Thymus (tissue), 11 donors: ENCODE measurements at regions not wholly inside any gene's neighbourhood (a gene's known extent, or its start where the extent isn't known, plus 50 kb on each side); places are given as distances from the start of the nearest gene placed in this dataset.

Experiments used
- DNase-seq, 9 donors: peaks; one replicate each; pipeline ENCODE4 v3.0.0-alpha.2; 2013; ENCODE audit warnings: low spot score in 9 of 9, low read depth in 6 of 9, missing footprints in 1 of 9
- H3K27ac ChIP-seq, 2 donors: one replicate each; pipeline ENCODE4 v1.5.1; 2013; ENCODE audit warnings: control low read depth in 1 of 2, low read depth in 1 of 2, low read length in 1 of 2, mild to moderate bottlenecking in 1 of 2, moderate library complexity in 1 of 2
- H3K27me3 ChIP-seq, 2 donors: one replicate each; pipeline ENCODE4 v1.5.1; 2013; ENCODE audit warnings: low read length in 1 of 2; ENCODE audit not compliant: control insufficient read depth in 2 of 2, insufficient read depth in 1 of 2
- H3K36me3 ChIP-seq, 2 donors: one replicate each; pipeline ENCODE4 v1.5.1; 2013; ENCODE audit warnings: low read length in 1 of 2, mild to moderate bottlenecking in 1 of 2, moderate library complexity in 1 of 2; ENCODE audit not compliant: control insufficient read depth in 2 of 2, insufficient read depth in 2 of 2
- H3K4me1 ChIP-seq, 2 donors: one replicate each; pipeline ENCODE4 v1.5.1; 2013; ENCODE audit warnings: low read length in 2 of 2; ENCODE audit not compliant: control insufficient read depth in 2 of 2, insufficient read depth in 2 of 2
- H3K4me3 ChIP-seq, 2 donors: one replicate each; pipeline ENCODE4 v1.5.1; 2013; ENCODE audit warnings: low read length in 2 of 2, control low read depth in 1 of 2, mild to moderate bottlenecking in 1 of 2
- H3K9me3 ChIP-seq, 2 donors: one replicate each; pipeline ENCODE4 v1.5.1; 2013; ENCODE audit warnings: low read length in 1 of 2, mild to moderate bottlenecking in 1 of 2; ENCODE audit not compliant: control insufficient read depth in 2 of 2, insufficient read depth in 1 of 2
- WGBS: extraction: QIAGEN DNeasy Blood & Tissue Kit; methylation state at CpG from one replicate; pipeline ENCODE4 v1.1.7; 2013; 5-methylcytosine and 5-hydroxymethylcytosine counted together
- donor health status: healthy.

DNA sequence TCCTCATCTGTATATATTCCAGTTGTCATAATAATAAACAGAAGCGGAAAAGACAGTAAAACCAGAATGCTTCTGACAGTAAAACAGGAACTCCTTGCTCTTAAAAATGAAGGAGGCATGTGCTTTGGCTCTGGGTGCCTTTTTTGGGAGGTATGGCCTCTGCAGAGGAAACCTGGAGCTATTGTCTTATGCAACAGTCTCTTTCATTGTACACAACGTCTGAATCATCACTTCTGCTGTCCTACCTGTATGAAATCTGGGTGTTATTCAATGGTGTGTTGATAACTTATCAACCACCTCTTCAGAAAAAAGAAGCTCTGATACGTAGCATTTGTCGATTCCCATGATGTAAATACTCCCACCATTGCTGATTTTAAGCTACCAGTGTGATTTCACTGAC lies 64.8 kb downstream of the CDCA7 start:
- Histone ChIP-seq H3K4me1 (no peaks in the 10 kb centered on the region), H3K27me3 (peaks cover 0 to 7% of the 10 kb centered on the region in 2 donors), H3K27ac (no peak overlapping the region), H3K36me3 (no peaks in the 10 kb centered on the region), H3K4me3 (no peak overlapping the region), H3K9me3 (no peaks in the 10 kb centered on the region)
- WGBS, result 64% methylated on average over 4 of the region's 4 CpGs
- no peak for DNase-seq

DNA sequence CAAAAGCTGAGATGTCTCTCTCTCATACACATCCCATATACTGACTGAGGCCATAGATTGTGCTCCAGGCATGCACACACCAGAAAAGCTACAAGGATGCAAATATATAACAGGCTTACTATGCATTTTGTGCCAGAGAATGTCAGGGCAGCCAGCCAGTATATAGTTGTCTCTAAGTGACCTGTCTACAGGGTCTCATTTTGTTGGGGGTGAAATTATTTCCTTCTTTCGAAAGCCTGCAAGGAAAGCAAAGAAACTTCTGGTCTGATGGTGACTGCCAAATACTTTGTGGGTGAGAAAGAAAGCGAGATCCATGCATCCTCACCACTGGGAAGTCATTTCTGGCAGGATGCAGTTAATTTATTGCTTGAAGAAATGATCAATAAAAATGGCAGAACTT lies 70.2 kb downstream of the CDCA7 start:
- Histone ChIP-seq H3K27me3 (peaks cover 0 to 3% of the 10 kb centered on the region in 2 donors), H3K4me1 (no peaks in the 10 kb centered on the region), H3K36me3 (no peaks in the 10 kb centered on the region), H3K4me3 (no peak overlapping the region), H3K9me3 (no peaks in the 10 kb centered on the region), H3K27ac (no peak overlapping the region)
- no peak for DNase-seq
- WGBS, result 92% methylated on average over 2 of the region's 2 CpGs

DNA sequence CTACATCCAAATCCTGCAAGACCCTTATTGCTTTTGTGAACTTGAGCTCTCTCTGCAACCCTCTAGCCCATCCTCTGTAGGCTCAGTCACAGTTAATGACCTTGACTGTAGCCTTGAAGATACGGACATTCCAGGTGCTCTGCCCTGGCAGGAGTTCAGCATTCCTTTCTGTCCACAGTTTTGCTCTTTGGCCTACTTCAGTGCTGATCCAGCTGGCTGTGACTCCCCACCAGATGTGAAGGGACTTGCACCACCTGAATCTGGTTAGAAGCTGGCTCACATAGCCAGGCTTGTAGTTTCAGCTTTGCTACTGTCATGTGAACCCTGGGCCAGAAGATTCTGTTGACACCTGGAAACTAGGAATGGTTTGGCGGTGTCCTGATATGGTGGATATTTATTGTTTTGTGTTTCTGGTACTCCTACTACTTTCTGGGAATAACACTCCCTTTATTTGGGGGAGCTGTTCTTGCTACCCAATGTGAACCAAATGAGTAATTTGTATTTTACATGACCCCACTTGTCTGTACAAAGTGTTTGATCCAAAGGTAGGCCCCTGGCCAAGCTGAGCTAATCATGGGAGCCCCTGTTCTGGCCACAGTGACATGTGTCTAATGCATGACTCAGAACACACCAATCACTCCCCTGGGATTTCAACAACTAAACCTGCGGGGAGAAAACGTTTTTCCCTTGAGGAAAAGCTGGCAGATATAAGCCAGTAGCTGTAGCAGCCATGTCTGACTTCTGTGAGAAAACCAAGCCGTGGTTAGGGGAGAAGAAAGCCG lies 73.4 kb downstream of the CDCA7 start:
- 94% methylated on average over 6 of the region's 6 CpGs for WGBS
- H3K9me3 ChIP-seq, result no peaks in the 10 kb centered on the region
- peaks cover 0 to 2% of the 10 kb centered on the region in 2 donors for H3K27me3 ChIP-seq
- peak overlapping the region; percentile 32 to 46 for H3K27ac ChIP-seq
- H3K4me1 ChIP-seq, result no peaks in the 10 kb centered on the region
- H3K36me3 ChIP-seq, result no peaks in the 10 kb centered on the region
- peak in 1 of 9 donors; percentile 19 for DNase-seq
- no peak overlapping the region for H3K4me3 ChIP-seq

DNA sequence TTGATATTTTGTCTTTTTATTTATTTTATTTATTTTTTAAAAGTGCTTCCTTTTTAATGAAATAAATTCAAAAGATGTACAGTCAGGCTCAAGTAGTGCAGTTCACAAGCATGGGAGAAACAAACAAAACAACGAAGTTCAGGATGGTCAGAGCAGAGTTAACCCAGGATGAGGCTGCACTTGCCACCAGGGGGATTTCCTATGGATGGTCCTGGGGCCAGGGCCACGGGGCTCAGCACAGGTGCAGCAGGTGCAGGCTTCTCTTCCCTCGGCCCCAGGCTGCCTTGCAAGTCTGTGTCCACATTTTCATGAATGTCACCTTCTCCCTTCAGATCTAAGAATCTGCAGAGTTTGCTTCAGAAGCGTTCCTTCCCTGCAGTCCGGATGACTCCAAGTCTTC lies 76.5 kb downstream of the CDCA7 start:
- WGBS, result 86% methylated on average over 5 of the region's 5 CpGs
- Histone ChIP-seq H3K27ac (no peak overlapping the region), H3K9me3 (no peaks in the 10 kb centered on the region), H3K27me3 (peaks cover 0 to 2% of the 10 kb centered on the region in 2 donors), H3K4me3 (no peak overlapping the region), H3K36me3 (no peaks in the 10 kb centered on the region), H3K4me1 (no peaks in the 10 kb centered on the region)
- DNase-seq, result no peak

DNA sequence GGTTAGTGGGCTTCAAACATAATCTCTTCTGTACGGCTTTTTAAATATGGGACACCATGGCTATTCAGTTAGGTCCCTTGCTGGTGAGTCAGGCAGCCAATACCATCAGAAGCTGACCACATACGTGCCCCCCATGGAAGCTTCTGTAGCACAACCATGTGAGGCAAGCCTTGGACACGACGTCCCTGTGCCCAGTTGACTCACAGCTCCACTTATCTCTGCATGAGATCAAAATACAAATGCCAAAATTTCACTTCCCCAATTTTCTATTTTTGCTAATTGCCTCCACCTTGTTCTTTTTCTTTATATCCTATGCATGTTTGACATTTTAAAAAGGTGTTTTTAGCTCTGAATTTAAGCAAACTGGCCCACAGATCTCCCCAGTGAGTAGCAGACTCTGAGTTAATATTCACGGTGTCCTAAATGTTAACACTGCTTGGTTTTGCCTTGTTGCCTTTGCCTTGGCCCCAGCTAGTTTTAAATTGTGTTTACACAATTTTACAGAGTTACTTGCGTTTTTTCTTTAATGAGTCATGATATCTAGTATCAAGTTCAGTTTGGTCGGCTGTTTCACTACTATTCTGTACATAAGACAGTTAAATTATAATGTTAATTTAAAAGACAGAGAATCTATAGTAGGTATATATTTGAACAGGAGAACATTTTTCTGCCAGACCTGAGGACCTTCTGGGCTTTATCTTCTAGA lies 77.5 kb downstream of the CDCA7 start:
- H3K4me1 ChIP-seq, result no peaks in the 10 kb centered on the region
- H3K4me3 ChIP-seq, result no peak overlapping the region
- DNase-seq, result no peak
- H3K27ac ChIP-seq, result no peak overlapping the region
- WGBS, result 55% methylated on average over 7 of the region's 7 CpGs
- peaks cover 0 to 2% of the 10 kb centered on the region in 2 donors for H3K27me3 ChIP-seq
- no peaks in the 10 kb centered on the region for H3K36me3 ChIP-seq
- no peaks in the 10 kb centered on the region for H3K9me3 ChIP-seq

DNA sequence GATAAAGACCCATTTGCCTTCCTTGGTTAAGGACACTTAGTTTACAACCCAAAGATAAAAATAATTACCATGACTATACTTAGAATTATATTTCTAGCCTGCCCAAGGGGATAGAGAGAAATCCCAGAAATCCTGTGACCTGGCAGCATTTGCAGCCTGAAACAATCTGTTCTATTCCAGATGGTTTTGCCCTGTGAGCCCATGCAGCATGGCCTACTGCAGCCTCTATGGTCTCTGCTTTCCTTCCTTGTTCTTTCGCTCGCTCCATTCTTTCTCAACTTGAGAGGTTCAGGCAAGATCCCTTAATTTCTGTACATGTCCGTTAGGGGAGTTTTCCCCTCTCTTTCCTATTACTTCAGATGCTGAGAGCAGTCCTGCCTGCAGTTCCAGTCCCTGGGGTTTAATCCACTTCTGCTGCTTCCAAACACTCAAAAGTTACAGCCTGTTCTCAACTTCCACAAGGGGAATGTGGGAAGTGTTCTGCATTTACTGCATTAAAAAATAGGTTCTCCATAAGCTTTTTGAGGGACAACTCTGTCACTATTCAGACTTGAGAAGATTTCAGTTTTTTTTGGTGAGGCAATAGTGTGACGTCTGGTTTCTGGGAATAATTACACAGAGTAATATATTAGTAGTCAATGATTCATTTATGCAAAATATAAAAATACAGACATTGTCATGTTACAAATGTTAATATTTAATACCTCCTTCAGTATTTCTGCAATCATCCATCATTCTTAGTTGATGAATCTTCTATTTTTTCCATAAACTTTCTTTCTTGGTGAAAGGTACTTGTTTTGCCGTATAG lies 80.3 kb downstream of the CDCA7 start:
- WGBS, result 97% methylated on average over 5 of the region's 5 CpGs
- DNase-seq, result no peak
- Histone ChIP-seq H3K27ac (no peak overlapping the region), H3K9me3 (no peaks in the 10 kb centered on the region), H3K4me3 (no peak overlapping the region), H3K27me3 (peaks cover 0 to 2% of the 10 kb centered on the region in 2 donors), H3K4me1 (no peaks in the 10 kb centered on the region), H3K36me3 (no peaks in the 10 kb centered on the region)

GRCh38 chr2:173435574-173435973 lies 80.9 kb downstream of the CDCA7 start:
- no peaks in the 10 kb centered on the region for H3K9me3 ChIP-seq
- 96% methylated on average over 2 of the region's 2 CpGs for WGBS

DNA sequence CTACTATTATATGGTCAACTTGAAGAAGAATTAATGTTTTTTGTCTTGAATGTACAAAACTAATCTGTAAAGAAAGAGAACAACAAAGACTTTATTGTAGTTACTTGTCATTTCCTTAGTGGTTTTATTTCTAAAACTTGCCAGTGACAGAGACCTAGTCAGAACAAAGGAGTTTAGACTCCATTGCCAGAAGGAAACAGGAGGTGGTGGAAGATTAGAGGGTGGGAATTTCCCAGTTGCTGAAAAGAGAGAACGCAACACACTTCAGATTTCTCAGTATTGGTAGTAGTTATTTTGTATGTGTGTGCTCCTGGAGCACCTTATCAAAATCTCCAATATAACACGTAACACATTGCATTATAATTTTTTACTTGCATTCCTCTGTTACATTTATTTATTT lies 81.4 kb downstream of the CDCA7 start:
- no peak for DNase-seq
- 56% methylated on average over 2 of the region's 2 CpGs for WGBS
- H3K4me3 ChIP-seq, result no peak overlapping the region
- H3K4me1 ChIP-seq, result no peaks in the 10 kb centered on the region
- no peaks in the 10 kb centered on the region for H3K9me3 ChIP-seq
- H3K36me3 ChIP-seq, result no peaks in the 10 kb centered on the region
- peaks cover 0 to 2% of the 10 kb centered on the region in 2 donors for H3K27me3 ChIP-seq
- H3K27ac ChIP-seq, result no peak overlapping the region

More at GRCh38 chr2:173435574-173435973, 80.9 kb downstream of the CDCA7 start:
- Histone ChIP-seq H3K36me3 (no peaks in the 10 kb centered on the region), H3K4me1 (no peaks in the 10 kb centered on the region), H3K27ac (no peak overlapping the region), H3K4me3 (no peak overlapping the region), H3K27me3 (peaks cover 0 to 2% of the 10 kb centered on the region in 2 donors)
- DNase-seq, result no peak

DNA sequence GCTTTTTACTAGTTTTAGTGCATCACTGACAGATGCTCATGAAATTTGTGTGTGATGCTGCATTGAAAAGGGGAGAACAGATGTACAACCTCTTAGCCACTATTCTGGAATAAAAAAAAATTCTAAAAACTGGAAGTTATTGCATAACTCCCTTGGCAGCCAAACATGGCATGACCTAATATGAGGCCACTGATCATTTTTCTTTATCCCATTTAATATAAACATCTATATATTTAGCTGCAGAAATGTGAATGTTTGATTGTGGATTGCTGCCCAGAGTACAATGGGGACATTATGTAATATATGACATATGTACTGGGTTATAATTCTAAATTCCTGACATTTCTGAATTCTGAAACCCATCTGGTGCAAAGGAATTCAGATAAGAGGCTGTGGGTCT lies 86.5 kb downstream of the CDCA7 start:
- no peak for DNase-seq

More for the DNA sequence above, 86.5 kb downstream of the CDCA7 start:
- no peaks in the 10 kb centered on the region for H3K9me3 ChIP-seq
- H3K27ac ChIP-seq, result no peak overlapping the region
- no peaks in the 10 kb centered on the region for H3K36me3 ChIP-seq
- no peaks in the 10 kb centered on the region for H3K4me1 ChIP-seq
- no peaks in the 10 kb centered on the region for H3K27me3 ChIP-seq
- H3K4me3 ChIP-seq, result no peak overlapping the region
